HEK293T (cell line): ENCODE measurements at regions not wholly inside any gene's neighbourhood (a gene's known extent, or its start where the extent isn't known, plus 50 kb on each side); places are given as distances from the start of the nearest gene placed in this dataset.

ENCODE experiments used
- ARNT ChIP-seq: fragments of 450-650 bp; IDR thresholded peaks from 2 replicates; pipeline ENCODE4 v1.6.1; 2017; ENCODE audit warnings: mild to moderate bottlenecking
- BHLHE40 ChIP-seq: fragments of 450-650 bp; IDR thresholded peaks from 2 replicates; pipeline ENCODE4 v1.6.1; 2016; ENCODE audit warnings: mild to moderate bottlenecking, moderate library complexity, borderline replicate concordance
- ELF4 ChIP-seq: fragments of 450-650 bp; IDR thresholded peaks from 2 replicates; pipeline ENCODE4 v1.6.1; 2017; ENCODE audit warnings: antibody characterized with exemption
- FOXM1 ChIP-seq: fragments of 450-650 bp; IDR thresholded peaks from 2 replicates; pipeline ENCODE4 v1.6.1; 2017; ENCODE audit warnings: mild to moderate bottlenecking, borderline replicate concordance
- HDGF ChIP-seq: fragments of 450-650 bp; IDR thresholded peaks from 2 replicates; pipeline ENCODE4 v1.6.1; 2017; ENCODE audit warnings: antibody characterized with exemption, borderline replicate concordance
- L3MBTL2 ChIP-seq: fragments of 450-650 bp; conservative IDR thresholded peaks from 2 replicates; pipeline ENCODE4 v1.6.1; 2016; ENCODE audit warnings: mild to moderate bottlenecking
- LEF1 ChIP-seq: fragments of 450-650 bp; IDR thresholded peaks from 2 replicates; pipeline ENCODE4 v1.6.1; 2017; ENCODE audit warnings: mild to moderate bottlenecking, borderline replicate concordance
- PKNOX1 ChIP-seq: fragments of 450-650 bp; IDR thresholded peaks from 2 replicates; pipeline ENCODE4 v1.6.1; 2016
- SP1 ChIP-seq: fragments of 450-650 bp; IDR thresholded peaks from 2 replicates; pipeline ENCODE4 v1.6.1; 2017

DNA sequence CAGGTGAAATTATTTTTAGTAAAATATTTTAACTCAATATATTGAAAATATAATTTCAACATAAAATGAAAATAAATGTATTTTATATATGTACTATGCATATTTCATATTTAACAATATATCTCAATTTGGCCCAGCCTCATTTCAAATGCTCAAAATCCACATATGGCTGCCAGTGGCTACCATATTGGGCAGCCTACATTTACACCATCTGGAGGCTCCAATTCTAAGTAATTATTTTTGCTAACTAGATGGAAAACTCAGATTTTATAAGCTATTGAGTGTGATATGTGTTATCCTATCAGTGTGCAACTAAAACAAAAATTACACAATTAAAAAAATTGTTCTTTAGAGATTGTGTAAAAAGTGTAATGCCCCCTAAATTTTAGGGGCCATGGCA lies 96.9 kb downstream of the SOX4 start:
- TF ChIP-seq L3MBTL2 (no peak), LEF1 (no peak), SP1 (no peak), PKNOX1 (no peak), ELF4 (no peak), BHLHE40 (no peak), ARNT (no peak), HDGF (no peak), FOXM1 (no peak)
